HG03039 (cell line): ENCODE measurements at regions not wholly inside any gene's neighbourhood (a gene's known extent, or its start where the extent isn't known, plus 50 kb on each side); places are given as distances from the start of the nearest gene placed in this dataset.

Source experiments
- ATAC-seq: cut with Tn5 transposase; IDR thresholded peaks from one replicate; pipeline ENCODE4 v1.9.1; 2021; ENCODE audit warnings: mild to moderate bottlenecking, moderate library complexity; ENCODE audit not compliant: unreplicated experiment

GRCh38 chr11:86122773-86123172 is 53.9 kb upstream of the PICALM start:
- no peak for ATAC-seq

GRCh38 chr11:86120807-86121206 is 51.9 kb upstream of the PICALM start:
- no peak for ATAC-seq

- ATAC-seq: no peak
Measured at GRCh38 chr11:86119906-86120305, 51.0 kb upstream of the PICALM start.

- ATAC-seq: no peak
Measured at GRCh38 chr11:86119077-86119476, 50.2 kb upstream of the PICALM start.
